ENCODE measurements at regions not wholly inside any gene's neighbourhood (a gene's known extent, or its start where the extent isn't known, plus 50 kb on each side); places are given as distances from the start of the nearest gene placed in this dataset.

DNA sequence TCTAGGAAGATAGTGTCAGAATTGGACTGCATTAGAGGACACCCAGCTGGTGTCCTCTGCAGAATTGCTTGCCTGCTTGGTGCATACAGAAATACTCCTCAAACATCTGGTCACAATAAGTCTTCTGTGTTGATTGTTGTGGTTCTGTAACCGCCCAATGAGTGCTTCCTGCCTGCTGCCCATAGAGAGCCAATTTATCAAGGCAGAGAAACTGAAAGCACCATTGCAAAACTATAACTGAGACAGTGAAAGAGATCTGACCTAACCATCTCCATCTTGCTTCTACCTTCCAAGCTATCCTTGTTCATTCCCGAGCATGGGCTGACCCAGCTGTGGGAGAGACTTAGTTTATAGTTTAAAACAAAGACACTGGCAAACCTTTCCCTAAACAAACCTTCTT, 462.4 kb upstream of the RGS18 start:
- no peaks in the 10 kb centered on the region for H3K27me3 Mint-ChIP-seq (ENCODE audit: low read depth)
- peaks cover 4% of the 10 kb centered on the region for H3K36me3 Mint-ChIP-seq
- no peak overlapping the region for H3K4me3 Mint-ChIP-seq
- peaks cover 11% of the 10 kb centered on the region for H3K4me1 Mint-ChIP-seq
- TF ChIP-seq CTCF (IDR thresholded peaks at IDR 0.05; ENCODE audit: unreplicated experiment): no peak
- H3K27ac Mint-ChIP-seq: no peak overlapping the region
- no peak for DNase-seq (ENCODE audit: low spot score in 2 of 2, unreplicated experiment in 2 of 2)
- H3K9me3 Mint-ChIP-seq: peaks cover 24% of the 10 kb centered on the region

GRCh38 chr1:191696354-191696753, 461.9 kb upstream of the RGS18 start:
- no peak overlapping the region for H3K27ac Mint-ChIP-seq
- H3K27me3 Mint-ChIP-seq (ENCODE audit: low read depth): no peaks in the 10 kb centered on the region
- H3K9me3 Mint-ChIP-seq: peaks cover 27% of the 10 kb centered on the region
- no peak for DNase-seq (ENCODE audit: low spot score in 2 of 2, unreplicated experiment in 2 of 2)
- peaks cover 8% of the 10 kb centered on the region for H3K4me1 Mint-ChIP-seq
- H3K4me3 Mint-ChIP-seq: no peak overlapping the region
- peaks cover 4% of the 10 kb centered on the region for H3K36me3 Mint-ChIP-seq
- no peak for TF ChIP-seq CTCF (IDR thresholded peaks at IDR 0.05; ENCODE audit: unreplicated experiment)

GRCh38 chr1:191697556-191697955, 460.7 kb upstream of the RGS18 start:
- Mint-ChIP-seq H3K36me3 (peaks cover 4% of the 10 kb centered on the region), H3K27me3 (ENCODE audit: low read depth) (no peaks in the 10 kb centered on the region)
- no peak for TF ChIP-seq CTCF (IDR thresholded peaks at IDR 0.05; ENCODE audit: unreplicated experiment)

GRCh38 chr1:191698246-191698645, 460.0 kb upstream of the RGS18 start:
- no peak for TF ChIP-seq CTCF (IDR thresholded peaks at IDR 0.05; ENCODE audit: unreplicated experiment)
- H3K36me3 Mint-ChIP-seq: peaks cover under 1% of the 10 kb centered on the region
- DNase-seq (ENCODE audit: low spot score in 2 of 2, unreplicated experiment in 2 of 2): no peak
- no peak overlapping the region for H3K4me3 Mint-ChIP-seq
- no peak overlapping the region for H3K27ac Mint-ChIP-seq
- peaks cover 17% of the 10 kb centered on the region for H3K9me3 Mint-ChIP-seq
- H3K27me3 Mint-ChIP-seq (ENCODE audit: low read depth): no peaks in the 10 kb centered on the region
- peaks cover 11% of the 10 kb centered on the region for H3K4me1 Mint-ChIP-seq

More at GRCh38 chr1:191697556-191697955, 460.7 kb upstream of the RGS18 start:
- no peak for DNase-seq (ENCODE audit: low spot score in 2 of 2, unreplicated experiment in 2 of 2)
- Mint-ChIP-seq H3K4me3 (no peak overlapping the region), H3K27ac (no peak overlapping the region), H3K4me1 (peaks cover 8% of the 10 kb centered on the region), H3K9me3 (peaks cover 24% of the 10 kb centered on the region)

- H3K36me3 Mint-ChIP-seq: no peaks in the 10 kb centered on the region
- peaks cover 11% of the 10 kb centered on the region for H3K4me1 Mint-ChIP-seq
- peaks cover 6% of the 10 kb centered on the region for H3K9me3 Mint-ChIP-seq
- no peak for DNase-seq (ENCODE audit: low spot score in 2 of 2, unreplicated experiment in 2 of 2)
- no peak overlapping the region for H3K27ac Mint-ChIP-seq
- no peak overlapping the region for H3K4me3 Mint-ChIP-seq
- no peaks in the 10 kb centered on the region for H3K27me3 Mint-ChIP-seq (ENCODE audit: low read depth)
- TF ChIP-seq CTCF (IDR thresholded peaks at IDR 0.05; ENCODE audit: unreplicated experiment): no peak
Measured at GRCh38 chr1:191699343-191699742, 458.9 kb upstream of the RGS18 start.

DNA sequence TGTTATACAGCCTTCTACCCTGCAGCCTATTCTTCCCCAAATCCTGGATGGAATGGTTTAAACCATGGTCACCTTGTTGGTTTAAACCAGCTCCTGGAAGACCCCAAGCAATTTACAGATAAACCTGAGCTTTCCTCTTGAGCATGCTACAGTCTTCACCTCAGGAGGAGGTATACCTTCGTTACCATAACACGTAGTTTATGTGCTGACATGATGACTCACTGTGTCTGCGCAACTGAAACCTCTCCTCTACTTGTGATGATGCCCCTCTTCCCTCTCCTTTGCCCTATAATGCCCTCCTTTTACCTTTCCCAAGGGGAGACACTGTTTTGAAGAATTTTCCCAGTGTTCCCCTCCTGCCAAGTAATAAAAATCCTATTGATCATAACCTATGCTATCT, 457.3 kb upstream of the RGS18 start:
- Mint-ChIP-seq H3K4me1 (peaks cover 11% of the 10 kb centered on the region), H3K9me3 (peaks cover 5% of the 10 kb centered on the region), H3K27me3 (ENCODE audit: low read depth) (no peaks in the 10 kb centered on the region), H3K27ac (no peak overlapping the region), H3K36me3 (no peaks in the 10 kb centered on the region), H3K4me3 (no peak overlapping the region)
- no peak for DNase-seq (ENCODE audit: low spot score in 2 of 2, unreplicated experiment in 2 of 2)
- no peak for TF ChIP-seq CTCF (IDR thresholded peaks at IDR 0.05; ENCODE audit: unreplicated experiment)
